ENCODE measurements at regions not wholly inside any gene's neighbourhood (a gene's known extent, or its start where the extent isn't known, plus 50 kb on each side); places are given as distances from the start of the nearest gene placed in this dataset.

DNA sequence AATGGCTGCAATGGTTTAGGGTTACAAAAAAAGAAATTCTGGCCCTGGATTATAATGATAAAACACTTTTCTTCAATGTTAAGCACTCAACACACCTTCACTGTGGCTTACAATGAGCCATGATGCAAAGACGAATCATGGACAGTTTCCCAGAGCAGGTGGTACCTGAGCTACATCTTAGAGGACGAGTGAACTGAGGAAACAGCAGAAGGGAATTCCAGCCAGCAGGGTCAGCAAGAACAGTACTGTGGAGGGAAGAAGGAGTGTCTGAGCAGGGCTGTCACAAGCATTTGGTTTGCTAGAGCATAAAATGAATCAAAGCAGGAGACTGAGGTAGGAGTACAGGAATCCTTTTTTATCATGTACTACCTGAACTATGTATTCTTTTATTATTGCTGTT lies 332.8 kb upstream of the C11orf87 start:
- Histone ChIP-seq H3K9me3 (ENCODE audit: control insufficient read depth, low read length) (no peaks in the 10 kb centered on the region), H3K4me2 (ENCODE audit: low read length) (no peak overlapping the region), H2AFZ (no peak overlapping the region), H3K79me2 (no peaks in the 10 kb centered on the region), H3K27me3 (ENCODE audit: control insufficient read depth, insufficient read depth, low read length) (no peaks in the 10 kb centered on the region), H3K9ac (no peak overlapping the region), H3K4me1 (no peaks in the 10 kb centered on the region), H3K4me3 (ENCODE audit: low read depth, low read length) (no peak overlapping the region), H3K36me3 (ENCODE audit: control insufficient read depth, insufficient read depth, low read length) (no peaks in the 10 kb centered on the region), H3K27ac (no peak overlapping the region)
- TF ChIP-seq, protein P1, sequence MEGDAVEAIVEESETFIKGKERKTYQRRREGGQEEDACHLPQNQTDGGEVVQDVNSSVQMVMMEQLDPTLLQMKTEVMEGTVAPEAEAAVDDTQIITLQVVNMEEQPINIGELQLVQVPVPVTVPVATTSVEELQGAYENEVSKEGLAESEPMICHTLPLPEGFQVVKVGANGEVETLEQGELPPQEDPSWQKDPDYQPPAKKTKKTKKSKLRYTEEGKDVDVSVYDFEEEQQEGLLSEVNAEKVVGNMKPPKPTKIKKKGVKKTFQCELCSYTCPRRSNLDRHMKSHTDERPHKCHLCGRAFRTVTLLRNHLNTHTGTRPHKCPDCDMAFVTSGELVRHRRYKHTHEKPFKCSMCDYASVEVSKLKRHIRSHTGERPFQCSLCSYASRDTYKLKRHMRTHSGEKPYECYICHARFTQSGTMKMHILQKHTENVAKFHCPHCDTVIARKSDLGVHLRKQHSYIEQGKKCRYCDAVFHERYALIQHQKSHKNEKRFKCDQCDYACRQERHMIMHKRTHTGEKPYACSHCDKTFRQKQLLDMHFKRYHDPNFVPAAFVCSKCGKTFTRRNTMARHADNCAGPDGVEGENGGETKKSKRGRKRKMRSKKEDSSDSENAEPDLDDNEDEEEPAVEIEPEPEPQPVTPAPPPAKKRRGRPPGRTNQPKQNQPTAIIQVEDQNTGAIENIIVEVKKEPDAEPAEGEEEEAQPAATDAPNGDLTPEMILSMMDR (IDR thresholded peaks at IDR 0.05), result no peak

DNA sequence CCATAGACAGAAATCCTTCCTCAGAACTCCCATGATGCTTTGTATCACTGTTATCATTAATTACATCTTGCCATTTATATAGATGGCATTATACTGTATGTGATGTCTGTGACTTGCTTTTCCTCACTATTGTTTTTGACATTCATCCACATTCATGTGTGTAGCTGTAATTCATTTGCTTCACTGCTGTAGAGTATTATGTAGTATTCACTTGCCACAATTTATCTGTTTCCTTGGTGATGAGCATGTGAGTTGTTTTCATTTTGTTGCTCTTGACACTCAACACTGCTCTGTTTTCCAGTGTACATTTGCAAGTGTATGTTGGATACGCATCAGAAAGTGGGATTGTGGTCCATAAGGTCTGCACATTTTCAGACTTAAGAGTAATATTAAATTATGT lies 328.6 kb upstream of the C11orf87 start:
- H2AFZ ChIP-seq, result no peak overlapping the region
- no peaks in the 10 kb centered on the region for H3K9me3 ChIP-seq (ENCODE audit: control insufficient read depth, low read length)
- H3K4me3 ChIP-seq (ENCODE audit: low read depth, low read length), result no peak overlapping the region
- no peaks in the 10 kb centered on the region for H3K27me3 ChIP-seq (ENCODE audit: control insufficient read depth, insufficient read depth, low read length)
- no peak overlapping the region for H3K27ac ChIP-seq
- TF ChIP-seq, protein P1 (IDR thresholded peaks at IDR 0.05), result no peak
- no peaks in the 10 kb centered on the region for H3K36me3 ChIP-seq (ENCODE audit: control insufficient read depth, insufficient read depth, low read length)
- H3K4me2 ChIP-seq (ENCODE audit: low read length), result no peak overlapping the region
- no peaks in the 10 kb centered on the region for H3K79me2 ChIP-seq
- H3K4me1 ChIP-seq, result no peaks in the 10 kb centered on the region
- no peak overlapping the region for H3K9ac ChIP-seq

DNA sequence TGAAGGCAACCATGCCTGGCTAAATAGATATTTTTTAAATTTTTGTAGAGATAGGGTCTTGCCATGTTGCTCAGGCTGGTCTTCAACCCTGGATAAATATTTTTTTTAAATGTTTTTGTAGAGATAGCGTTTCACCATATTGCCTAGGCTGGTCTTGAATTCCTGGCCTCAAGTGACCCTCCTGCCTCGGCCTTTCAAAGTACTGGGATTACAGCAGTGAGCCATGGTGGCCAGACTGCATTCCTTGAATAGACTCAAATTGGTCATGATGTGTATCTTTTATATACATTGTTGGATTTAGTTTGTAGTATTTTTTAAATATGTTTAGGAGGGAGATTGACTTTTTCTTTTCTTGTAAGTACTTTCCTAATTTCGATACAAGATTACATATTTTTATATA lies 325.7 kb upstream of the C11orf87 start:
- Histone ChIP-seq H3K36me3 (ENCODE audit: control insufficient read depth, insufficient read depth, low read length) (no peaks in the 10 kb centered on the region), H3K4me3 (ENCODE audit: low read depth, low read length) (no peak overlapping the region), H3K4me1 (no peaks in the 10 kb centered on the region), H3K9ac (no peak overlapping the region), H3K79me2 (no peaks in the 10 kb centered on the region), H3K4me2 (ENCODE audit: low read length) (no peak overlapping the region), H3K27me3 (ENCODE audit: control insufficient read depth, insufficient read depth, low read length) (no peaks in the 10 kb centered on the region), H2AFZ (no peak overlapping the region), H3K9me3 (ENCODE audit: control insufficient read depth, low read length) (no peaks in the 10 kb centered on the region), H3K27ac (no peak overlapping the region)
- TF ChIP-seq, protein P1 (IDR thresholded peaks at IDR 0.05), result no peak

DNA sequence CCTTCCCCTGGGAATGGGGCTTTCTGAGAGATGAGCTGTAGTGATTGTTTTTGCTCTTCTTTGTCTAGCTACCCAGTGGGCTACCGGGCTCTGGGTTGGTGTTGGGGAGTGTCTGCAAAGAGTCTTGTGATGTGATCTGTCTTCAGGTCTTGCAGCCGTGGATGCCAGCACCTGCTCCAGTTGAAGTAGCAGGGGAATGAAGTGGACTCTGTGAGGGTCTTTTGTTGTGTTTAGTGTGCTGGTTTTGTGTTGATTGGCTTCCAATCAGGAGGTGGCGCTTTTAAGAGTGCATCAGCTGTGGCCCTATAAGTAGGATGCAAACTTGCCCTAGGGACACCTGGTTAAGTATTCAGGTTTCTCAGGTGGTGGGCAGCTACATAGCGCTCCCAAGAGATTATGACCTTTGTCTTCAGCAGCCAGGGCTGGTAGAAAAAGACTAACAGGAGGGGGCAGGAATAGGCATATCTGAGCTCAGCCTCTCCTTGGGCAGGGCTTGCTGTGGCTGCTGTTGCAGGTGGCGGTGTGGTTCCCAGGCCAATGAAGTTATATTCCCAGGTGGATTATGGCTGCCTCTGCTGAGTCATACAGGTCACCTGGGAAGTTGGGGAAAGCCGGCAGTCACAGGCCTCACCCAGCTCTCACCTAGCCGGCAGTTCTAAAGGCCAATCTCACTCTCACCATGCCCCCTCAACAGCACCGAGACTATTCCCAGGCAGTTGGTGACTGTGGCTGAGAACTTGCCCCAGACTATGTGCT lies 315.7 kb upstream of the C11orf87 start:
- Histone ChIP-seq H3K9ac (no peak overlapping the region), H3K36me3 (ENCODE audit: control insufficient read depth, insufficient read depth, low read length) (no peaks in the 10 kb centered on the region), H3K79me2 (no peaks in the 10 kb centered on the region), H3K4me1 (no peaks in the 10 kb centered on the region), H3K27ac (no peak overlapping the region), H3K4me2 (ENCODE audit: low read length) (no peak overlapping the region), H3K27me3 (ENCODE audit: control insufficient read depth, insufficient read depth, low read length) (no peaks in the 10 kb centered on the region), H3K9me3 (ENCODE audit: control insufficient read depth, low read length) (no peaks in the 10 kb centered on the region), H2AFZ (no peak overlapping the region), H3K4me3 (ENCODE audit: low read depth, low read length) (no peak overlapping the region)
- TF ChIP-seq, protein P1 (IDR thresholded peaks at IDR 0.05), result no peak

DNA sequence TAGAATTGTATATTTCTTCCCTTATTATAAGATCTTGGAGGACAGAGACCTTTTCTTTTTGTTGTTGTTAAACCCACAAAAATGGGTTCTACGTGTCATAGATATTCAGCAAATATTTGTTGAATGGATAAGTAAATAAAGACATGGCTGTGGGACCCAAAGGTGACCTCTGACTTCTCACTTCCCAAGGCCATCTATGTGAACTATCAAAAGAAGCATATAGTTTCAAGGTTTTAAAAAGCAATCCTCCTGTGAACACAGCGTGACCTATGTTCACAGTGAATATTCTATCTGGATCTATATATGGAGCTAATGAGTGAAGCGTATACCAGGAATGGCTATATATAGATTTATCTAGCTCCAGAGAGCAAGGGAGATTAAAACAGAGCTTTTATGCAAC lies 312.8 kb upstream of the C11orf87 start:
- TF ChIP-seq, protein P1 (IDR thresholded peaks at IDR 0.05), result no peak
- no peaks in the 10 kb centered on the region for H3K27me3 ChIP-seq (ENCODE audit: control insufficient read depth, insufficient read depth, low read length)
- H3K79me2 ChIP-seq, result no peaks in the 10 kb centered on the region

More for the DNA sequence above, 312.8 kb upstream of the C11orf87 start:
- Histone ChIP-seq H3K9ac (no peak overlapping the region), H3K4me3 (ENCODE audit: low read depth, low read length) (no peak overlapping the region), H3K4me1 (no peaks in the 10 kb centered on the region), H3K4me2 (ENCODE audit: low read length) (no peak overlapping the region), H3K36me3 (ENCODE audit: control insufficient read depth, insufficient read depth, low read length) (no peaks in the 10 kb centered on the region), H2AFZ (no peak overlapping the region), H3K27ac (no peak overlapping the region), H3K9me3 (ENCODE audit: control insufficient read depth, low read length) (no peaks in the 10 kb centered on the region)
